ENCODE measurements at regions not wholly inside any gene's neighbourhood (a gene's known extent, or its start where the extent isn't known, plus 50 kb on each side); places are given as distances from the start of the nearest gene placed in this dataset.

GRCh38 chr16:58960034-58960433 is 225.9 kb upstream of the GOT2 start:
- DNase-seq (ENCODE audit: low read depth) = no peak
- no peak overlapping the region for H3K4me3 ChIP-seq (ENCODE audit: low read depth, low read length)

GRCh38 chr16:58958749-58959148 is 224.6 kb upstream of the GOT2 start:
- no peak for DNase-seq (ENCODE audit: low read depth)
- H3K4me3 ChIP-seq (ENCODE audit: low read depth, low read length) = no peak overlapping the region
- TF ChIP-seq CTCF (IDR thresholded peaks at IDR 0.05; ENCODE audit: insufficient read depth, low read length) = no peak

More at GRCh38 chr16:58960034-58960433, 225.9 kb upstream of the GOT2 start:
- TF ChIP-seq CTCF (IDR thresholded peaks at IDR 0.05; ENCODE audit: insufficient read depth, low read length) = no peak

- no peak overlapping the region for H3K4me3 ChIP-seq (ENCODE audit: low read depth, low read length)
- no peak for DNase-seq (ENCODE audit: low read depth)
- no peak for TF ChIP-seq CTCF (IDR thresholded peaks at IDR 0.05; ENCODE audit: insufficient read depth, low read length)
These were observed 214.1 kb upstream of the GOT2 start for GRCh38 chr16:58948244-58948643.

GRCh38 chr16:58940609-58941008 is 206.5 kb upstream of the GOT2 start:
- H3K4me3 ChIP-seq (ENCODE audit: low read depth, low read length) = no peak overlapping the region
- DNase-seq (ENCODE audit: low read depth) = no peak
- TF ChIP-seq CTCF (IDR thresholded peaks at IDR 0.05; ENCODE audit: insufficient read depth, low read length) = no peak

GRCh38 chr16:58938811-58939210 is 204.7 kb upstream of the GOT2 start:
- no peak overlapping the region for H3K4me3 ChIP-seq (ENCODE audit: low read depth, low read length)
- TF ChIP-seq CTCF (IDR thresholded peaks at IDR 0.05; ENCODE audit: insufficient read depth, low read length) = no peak
- no peak for DNase-seq (ENCODE audit: low read depth)

GRCh38 chr16:58937661-58938060 is 203.5 kb upstream of the GOT2 start:
- DNase-seq (ENCODE audit: low read depth) = no peak
- TF ChIP-seq CTCF (IDR thresholded peaks at IDR 0.05; ENCODE audit: insufficient read depth, low read length) = no peak

GRCh38 chr16:58933186-58933585 is 199.1 kb upstream of the GOT2 start:
- no peak for TF ChIP-seq CTCF (IDR thresholded peaks at IDR 0.05; ENCODE audit: insufficient read depth, low read length)
- no peak for DNase-seq (ENCODE audit: low read depth)
- no peak overlapping the region for H3K4me3 ChIP-seq (ENCODE audit: low read depth, low read length)

More at GRCh38 chr16:58937661-58938060, 203.5 kb upstream of the GOT2 start:
- no peak overlapping the region for H3K4me3 ChIP-seq (ENCODE audit: low read depth, low read length)
